HG03439 (cell line): ENCODE measurements at regions not wholly inside any gene's neighbourhood (a gene's known extent, or its start where the extent isn't known, plus 50 kb on each side); places are given as distances from the start of the nearest gene placed in this dataset.

Experiments used
- ATAC-seq: cut with Tn5 transposase; IDR thresholded peaks from one replicate; pipeline ENCODE4 v1.9.1; 2021; ENCODE audit warnings: mild to moderate bottlenecking, moderate library complexity; ENCODE audit not compliant: unreplicated experiment

DNA sequence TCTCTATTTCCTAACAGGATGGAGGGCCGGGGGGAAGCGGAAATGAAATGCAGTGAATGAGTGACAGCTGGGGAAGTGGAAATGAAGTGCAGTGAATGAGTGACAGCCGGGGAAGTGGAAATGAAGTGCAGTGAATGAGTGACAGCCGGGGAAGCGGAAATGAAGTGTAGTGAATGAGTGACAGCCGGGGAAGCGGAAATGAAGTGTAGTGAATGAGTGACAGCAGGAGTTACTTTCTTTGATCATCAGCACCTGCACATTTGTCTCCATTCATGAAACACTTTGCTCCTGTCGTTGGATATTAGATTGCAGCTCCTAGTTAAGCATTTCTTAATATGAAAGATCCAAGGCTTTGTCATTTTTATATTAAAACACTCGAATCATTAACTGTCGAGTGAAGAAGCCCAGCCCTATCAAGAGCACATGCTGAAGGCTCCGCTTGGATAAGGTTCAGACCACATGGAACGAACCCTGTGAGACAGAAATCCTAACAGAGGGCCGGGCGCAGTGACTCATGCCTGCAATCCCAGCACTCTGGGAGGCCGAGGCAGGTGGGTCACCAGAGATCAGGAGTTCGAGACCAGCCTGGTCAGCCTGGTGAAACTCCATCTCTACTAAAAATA, 406.0 kb upstream of the ADARB2 start:
- no peak for ATAC-seq

DNA sequence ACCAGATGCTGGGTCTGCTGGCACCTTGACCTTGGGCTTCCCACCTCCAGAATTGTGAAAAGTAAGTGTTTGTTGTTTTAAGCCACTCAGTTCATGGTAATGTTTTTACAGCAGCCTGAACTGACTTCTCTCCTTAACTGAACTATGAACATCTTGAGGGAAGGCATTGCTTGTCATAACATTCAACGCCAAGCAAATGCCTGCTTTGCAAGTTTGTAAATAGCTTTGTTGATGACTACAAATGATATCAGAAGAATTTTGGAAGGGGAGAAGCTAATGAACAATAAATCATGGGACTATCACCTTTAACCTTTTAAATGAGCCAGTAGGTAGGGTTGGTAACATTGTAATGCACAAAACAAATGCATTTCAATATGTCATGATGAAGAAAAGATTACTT, 402.4 kb upstream of the ADARB2 start:
- ATAC-seq, result no peak

DNA sequence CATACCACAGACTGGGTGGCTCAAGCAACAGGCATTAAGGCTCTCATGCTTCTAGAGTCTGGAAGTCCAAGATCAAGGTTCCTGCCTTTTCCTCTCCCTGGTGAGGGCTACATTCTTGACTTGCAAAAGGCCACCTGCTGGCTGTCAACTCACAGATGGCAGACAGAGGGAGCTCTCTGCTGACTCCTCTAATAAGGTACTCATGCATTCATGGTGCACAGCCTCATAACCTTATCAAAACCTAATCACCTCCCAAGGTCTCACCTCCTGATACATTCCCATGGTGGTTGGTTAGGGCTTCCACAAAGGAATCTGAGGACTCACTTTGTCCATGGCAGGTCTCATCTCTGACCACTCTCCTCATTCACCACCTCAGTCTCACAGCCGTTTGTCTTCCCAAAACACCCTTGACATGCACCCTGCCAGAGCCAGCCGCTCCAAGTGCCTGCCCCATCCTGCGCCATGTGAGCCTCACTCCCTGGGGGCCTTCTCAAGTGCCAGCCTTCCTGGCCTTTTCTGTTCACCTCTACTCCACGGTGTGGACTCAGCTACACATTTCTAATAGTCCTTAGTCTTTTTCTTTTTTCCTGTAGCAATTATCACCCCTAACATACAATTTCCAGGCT, 400.3 kb upstream of the ADARB2 start:
- ATAC-seq, result no peak

DNA sequence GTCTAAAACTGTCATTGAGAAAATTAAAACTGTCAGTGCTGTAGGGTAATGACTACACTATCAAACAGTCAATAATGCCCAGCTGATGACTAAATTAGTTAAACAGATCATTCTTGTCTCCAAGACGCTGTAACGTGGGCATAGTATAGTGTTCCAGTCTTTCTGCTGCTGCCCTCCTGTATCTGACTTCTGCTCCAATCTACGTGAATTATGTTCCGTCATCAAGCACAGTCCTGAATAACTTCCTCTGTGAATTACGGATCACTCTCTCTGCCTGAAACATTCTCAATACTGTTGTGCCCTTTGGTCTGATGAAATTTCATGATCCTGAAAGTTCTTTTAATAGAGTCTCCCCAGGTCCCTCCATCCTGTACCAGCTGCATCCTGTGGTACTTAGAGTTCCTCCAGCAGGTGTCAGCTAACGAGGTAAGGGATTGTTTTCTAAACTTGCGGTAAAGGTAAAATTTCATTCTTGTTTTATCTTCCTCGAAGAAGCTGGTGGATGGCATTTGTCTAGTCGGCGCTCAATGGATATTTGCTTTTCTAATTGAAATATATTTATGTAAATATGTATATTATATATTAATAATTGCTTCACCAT, 393.5 kb upstream of the ADARB2 start:
- no peak for ATAC-seq

DNA sequence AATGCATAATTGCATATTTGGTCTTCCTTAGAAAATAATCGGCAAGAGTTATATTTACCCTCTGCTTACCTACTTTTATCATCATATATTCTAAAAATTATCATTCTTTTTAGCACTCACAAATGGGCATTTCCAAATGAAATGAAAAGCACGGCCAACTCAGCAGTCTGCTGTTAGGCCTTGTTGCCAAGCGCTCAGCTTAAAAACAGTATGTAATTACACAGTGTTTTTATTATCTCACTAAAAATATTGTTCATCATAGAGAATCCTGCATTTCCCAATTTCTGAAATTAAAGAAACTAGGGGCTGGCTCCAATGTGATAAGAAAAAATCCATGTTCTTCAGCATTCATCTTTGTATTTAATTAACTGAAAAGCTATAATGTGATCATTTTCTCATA, 391.7 kb upstream of the ADARB2 start:
- no peak for ATAC-seq

DNA sequence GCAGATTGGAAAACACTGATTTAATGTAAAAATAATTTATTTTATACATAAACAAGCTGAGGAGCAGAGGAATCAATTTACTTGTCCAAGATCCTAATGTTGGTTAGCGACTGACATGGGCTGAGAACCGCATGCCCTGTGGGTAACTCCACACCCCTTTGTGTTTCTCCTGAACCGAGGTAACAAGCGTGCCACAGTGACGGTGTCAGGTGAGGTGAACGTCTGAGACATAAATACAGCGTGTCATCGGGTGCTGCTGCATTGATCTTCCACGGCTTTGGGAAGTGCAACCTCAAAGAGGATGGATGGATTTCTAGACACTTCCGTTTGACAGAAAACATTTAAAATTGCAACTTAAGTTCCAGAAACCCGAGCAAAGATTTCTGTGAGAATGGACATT, 386.8 kb upstream of the ADARB2 start:
- no peak for ATAC-seq

DNA sequence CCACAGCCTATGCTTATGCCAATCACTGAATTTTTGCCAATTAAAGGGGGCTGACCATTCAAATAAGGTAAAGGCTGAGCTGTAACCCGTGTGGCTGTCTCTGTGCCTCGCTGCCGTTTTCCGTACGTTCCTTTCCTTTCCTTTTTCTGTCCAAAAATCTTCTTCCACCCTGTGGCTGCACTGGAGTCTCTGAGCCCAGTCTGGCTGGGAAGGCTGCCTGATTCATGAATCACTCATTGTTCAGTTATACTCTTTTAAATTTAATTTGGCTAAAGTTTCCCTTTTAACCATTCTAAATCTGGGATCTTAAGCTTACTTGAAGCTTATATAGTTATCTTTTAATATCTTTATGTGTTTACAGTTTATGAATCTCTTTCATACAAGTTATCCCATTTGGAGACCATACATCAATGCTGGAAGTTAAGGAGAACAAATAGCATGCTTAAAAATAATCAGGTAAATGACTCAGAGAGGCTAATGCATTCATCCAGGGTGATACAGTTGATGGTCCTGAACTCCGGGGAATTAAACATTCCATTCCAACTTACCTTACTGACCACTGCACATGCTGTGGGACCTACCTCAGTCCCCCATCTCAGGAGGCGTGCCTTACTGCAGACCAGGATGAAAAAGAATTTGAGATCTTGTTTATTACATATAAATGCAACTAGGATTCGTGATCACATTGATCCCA, 385.3 kb upstream of the ADARB2 start:
- ATAC-seq, result no peak

DNA sequence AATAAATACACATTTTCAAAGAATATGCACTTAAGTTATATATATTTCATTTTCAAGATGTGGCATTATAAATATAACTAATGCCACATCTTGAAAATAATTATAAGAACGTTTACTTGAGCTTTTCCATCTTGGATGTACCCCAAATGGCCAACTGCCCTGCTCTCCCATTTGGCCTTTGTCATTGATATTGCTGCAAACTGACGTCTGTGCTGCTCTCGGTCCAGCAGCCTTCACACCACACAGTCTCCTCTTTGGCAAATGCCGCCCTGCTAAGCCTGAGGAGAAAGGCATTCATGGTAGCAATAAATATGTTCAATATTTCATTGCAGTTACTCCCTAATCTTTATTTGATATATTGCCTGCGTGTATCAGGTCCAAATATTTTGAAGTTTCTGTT, 384.6 kb upstream of the ADARB2 start:
- no peak for ATAC-seq

DNA sequence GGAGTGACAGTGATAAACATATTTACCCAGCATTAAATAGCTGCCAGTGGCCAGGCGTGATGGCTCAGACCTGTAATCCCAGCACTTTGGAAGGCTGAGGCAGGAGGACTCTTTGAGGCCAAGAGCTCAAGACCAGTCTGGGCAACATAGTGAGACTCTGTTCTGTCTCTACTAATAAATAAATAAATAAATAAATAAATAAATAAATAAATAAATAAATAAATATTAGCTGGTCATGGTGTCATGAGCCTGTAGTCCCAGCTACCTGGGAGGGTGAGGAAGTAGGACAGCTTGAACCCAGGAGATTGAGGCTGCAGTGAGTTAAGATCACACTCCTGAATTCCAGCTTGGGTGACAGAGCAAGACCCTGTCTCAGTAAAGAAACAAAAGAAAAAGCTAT, 384.0 kb upstream of the ADARB2 start:
- no peak for ATAC-seq

DNA sequence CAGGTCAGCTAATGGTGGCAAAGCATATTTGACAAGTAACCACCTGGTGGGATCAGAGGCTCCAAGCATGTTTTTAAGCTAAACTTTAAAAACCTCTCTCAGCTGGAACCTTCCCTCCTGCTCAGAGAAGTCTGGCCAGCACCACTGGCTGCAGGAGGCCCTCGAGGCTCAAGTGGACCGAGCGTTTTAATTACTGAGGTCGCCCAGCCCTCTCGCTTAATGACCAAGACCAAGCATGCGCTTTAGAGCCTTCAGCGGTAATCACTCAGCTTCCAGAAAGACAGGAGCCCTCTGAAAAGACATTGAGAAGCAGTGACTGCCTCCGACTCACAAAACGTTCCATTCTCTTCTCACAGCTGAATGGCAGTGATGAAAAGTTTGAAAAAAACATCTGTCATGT, 383.4 kb upstream of the ADARB2 start:
- no peak for ATAC-seq

DNA sequence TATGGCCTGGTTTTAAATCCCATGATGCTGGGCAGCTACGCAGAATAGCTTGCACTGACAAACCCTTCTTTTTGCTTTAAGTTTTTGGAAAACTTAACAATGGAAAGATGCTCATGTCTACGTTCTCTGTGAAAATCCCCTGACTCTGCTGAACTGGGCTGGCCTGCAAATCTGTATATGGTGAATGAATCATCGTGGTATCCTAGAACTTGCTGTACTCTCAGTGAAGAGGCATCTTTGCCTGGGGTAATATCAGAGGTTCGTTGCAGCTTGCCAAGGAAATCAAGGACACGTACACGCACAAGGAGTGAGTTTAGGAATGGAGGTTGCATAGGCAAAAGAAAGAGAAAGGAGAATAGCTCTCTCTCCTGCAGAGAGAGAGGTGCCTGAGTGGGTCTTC, 382.0 kb upstream of the ADARB2 start:
- no peak for ATAC-seq

DNA sequence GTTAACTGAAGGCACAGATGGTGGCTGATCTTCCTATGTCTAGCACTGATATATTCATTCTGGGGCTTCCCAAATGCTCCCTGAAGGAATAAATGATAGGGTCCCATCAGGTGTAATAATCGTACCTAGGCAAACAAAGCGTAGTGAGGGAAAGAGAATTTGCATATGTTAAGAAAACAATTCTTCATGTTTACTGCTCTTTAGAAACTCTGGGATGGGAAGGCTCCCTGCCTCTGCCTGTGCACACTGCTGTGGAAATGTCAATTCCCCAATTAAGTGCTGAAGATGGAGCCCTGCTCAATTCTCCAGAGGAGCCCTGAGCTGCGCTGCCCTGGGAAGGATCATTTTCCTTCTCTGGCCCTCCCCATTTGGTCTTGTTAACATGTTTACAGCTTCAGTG, 380.9 kb upstream of the ADARB2 start:
- ATAC-seq, result no peak

DNA sequence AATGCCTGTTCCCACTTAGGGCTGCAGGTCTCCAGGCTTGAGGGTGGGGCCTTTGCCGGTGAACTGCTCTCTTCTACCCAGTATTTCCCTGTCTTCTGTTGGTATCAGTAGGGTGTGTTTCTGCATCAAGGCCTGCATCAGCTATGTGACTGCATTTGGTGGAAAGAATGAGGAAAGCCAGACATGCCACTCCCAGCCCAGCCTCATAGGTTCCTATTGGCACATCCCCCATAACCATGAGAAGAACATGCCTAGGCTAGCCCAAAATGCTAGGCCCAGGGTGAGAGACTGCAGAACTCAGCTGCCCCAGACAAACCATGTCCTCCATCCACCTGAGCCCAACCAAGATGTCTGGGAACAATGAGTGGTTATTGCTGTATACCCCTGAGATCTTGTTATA, 380.3 kb upstream of the ADARB2 start:
- ATAC-seq, result no peak

DNA sequence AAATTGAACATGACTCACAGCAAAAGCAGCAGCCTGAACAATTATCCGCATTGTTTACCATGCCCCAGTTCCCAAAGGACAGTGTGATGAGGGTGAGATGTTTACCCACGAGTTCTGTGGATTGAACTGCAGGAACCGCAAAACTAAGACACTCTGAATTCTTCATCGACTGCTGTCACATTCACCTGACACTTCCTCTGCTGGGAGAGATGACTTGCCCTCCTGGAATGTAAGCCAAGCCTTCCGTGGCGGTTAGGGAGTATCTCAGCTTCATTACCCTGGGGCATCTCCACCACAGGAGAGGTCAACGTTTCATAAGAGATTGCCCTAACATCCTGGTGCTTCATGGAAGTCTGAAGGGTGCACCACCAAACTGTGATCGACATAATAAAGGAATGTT, 374.6 kb upstream of the ADARB2 start:
- no peak for ATAC-seq

DNA sequence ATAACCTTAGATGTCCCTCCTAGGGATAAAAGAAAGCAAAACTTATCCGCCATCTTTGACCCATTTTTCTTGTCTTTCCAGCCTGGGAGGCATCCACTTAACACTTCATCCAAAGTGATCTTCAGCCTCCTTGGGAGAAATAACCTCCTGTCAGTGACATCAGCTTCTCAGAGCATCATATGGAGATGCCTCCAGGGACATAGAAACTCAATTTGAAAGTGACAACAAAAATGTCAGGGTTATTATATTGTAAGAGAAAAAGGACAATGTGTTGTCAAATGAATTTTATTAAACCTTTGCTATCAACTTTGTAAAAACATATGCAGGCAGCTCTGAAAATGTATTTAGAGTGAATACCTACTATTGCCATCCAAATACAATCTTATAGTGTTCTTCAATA, 371.2 kb upstream of the ADARB2 start:
- ATAC-seq, result no peak

DNA sequence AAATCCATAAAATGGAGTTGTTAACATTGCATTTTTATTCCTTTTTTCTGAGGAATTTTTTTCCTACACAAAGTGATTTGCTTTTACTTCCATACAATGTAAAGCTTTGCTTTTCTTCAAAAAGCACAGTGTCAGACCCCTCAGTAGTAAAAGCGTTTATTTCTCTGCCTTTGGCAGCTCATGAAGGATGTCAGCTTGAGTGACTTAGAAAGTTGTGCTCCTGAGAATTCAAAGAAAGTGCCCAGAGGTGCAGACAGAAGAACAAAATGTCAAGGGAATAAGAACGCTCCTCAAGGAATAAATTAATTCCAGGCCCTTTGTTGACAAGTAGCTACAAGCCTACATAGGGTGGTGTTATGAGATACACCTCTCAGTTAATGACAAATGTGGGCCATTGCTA, 369.3 kb upstream of the ADARB2 start:
- no peak for ATAC-seq

DNA sequence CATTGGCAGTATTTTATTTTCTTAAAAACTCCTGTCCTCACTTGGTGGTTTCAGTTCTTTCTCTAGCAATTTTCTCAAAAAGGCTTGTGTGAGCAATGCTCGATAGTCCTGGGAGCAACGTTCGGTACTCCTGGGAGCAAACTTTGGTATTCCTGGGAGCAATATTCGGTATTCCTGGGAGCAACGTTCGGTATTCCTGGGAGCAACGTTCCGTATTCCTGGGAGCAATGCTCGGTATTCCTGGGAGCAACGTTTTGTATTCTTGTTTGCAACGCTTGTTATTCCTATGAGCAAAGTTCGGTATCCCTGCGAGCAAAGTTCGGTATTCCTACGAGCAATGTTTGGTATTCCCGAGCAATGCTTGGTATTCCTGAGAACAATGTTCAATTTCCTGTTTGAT, 362.0 kb upstream of the ADARB2 start:
- ATAC-seq, result no peak

DNA sequence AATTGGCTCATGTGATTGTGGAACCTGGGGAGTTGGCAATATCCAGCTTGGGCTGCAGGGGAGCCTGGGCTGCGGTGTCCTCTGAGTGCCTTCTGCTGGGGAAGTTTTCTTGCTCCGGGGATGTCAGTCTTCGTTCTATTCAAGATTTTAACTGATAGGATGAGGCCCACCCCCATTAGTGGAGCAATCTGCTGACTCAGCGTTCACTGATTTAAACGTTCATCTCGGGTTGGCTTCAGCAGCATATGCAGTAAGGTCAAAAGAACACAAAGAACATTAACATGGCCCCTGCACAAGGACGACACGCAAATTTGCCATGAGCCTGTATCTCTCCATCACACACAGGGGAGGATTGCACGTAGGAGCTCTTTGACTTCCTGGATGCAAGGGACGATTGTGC, 360.6 kb upstream of the ADARB2 start:
- no peak for ATAC-seq

DNA sequence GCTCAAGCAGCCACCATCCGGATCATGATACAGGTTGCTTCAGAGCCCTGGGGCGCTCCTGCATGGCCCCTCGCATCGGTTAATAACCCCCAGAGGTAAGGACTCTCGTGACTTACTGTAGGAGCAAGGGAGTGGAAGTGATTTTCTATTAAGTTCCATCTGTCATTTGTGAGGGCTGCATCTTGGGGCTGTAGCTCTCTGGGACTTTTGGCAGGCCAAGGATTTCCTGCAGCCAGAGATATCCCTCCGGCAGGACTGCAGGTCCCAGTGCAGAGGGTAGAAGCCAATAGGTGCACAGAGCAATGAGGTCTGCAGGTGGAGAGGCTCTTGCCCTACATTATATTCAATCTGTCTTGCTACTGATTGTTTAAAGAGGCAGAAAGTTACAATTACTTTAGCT, 356.8 kb upstream of the ADARB2 start:
- no peak for ATAC-seq

DNA sequence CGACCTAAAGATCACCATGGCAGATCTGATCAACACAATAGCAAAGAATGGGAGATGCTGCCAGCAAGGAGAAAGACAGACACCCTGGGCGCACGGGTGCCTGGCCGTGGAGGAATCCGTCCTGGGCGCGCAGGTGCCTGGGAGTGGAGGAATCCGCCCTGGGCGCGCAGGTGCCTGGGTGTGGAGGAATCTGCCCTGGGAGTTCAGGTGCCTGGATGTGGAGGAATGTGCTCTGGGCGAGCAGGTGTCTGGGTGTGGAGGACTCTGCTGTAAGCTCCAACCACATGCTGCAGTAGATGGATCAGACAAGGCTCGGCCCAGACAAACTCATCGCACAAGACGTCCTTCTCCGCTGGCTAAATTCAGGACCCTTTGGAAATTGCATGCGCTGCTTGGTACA, 346.3 kb upstream of the ADARB2 start:
- ATAC-seq, result no peak

DNA sequence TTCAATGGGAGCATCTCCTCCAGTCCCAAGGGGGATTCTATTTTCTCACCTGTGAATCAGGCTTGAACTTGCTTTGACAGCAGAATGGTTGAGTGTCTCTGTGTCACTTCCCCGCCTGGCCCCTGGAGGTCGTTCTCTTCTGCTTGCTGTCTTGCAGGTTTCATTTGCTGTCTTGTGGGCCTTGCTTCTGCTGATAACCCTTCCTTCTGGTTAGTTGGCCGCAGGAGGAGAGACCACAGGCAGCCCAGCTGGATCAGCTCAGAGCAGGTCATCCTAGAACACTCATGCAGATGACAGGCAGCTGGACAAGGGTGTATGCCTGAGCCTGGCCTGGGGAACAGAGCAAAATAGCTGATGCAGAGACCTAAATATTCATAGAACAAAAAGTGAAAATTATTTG, 344.2 kb upstream of the ADARB2 start:
- ATAC-seq, result no peak

DNA sequence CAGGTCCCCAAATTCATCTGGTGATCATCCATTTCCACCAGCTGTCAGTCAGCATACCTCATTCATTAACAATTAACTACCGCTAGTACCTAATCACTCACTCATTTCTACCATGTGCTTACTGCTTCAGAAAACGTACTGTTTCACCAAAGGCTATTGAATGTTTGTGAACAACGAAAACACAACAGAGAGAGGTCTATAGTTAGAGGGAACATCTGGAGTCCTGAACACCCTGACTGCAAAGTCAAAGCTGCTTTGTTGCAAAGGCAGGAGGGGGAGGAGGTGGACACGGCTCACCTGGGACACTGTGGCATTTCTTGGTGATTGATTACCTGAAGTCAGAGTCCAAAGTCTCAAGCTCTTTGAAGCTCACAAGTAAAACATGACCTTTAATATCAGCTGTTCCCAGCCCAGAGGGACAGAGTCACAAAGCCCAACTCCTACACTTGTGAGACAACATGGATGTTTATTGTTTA, 342.3 kb upstream of the ADARB2 start:
- ATAC-seq, result no peak
